NOMO-1 treated with dmso at 0.1 percent for 144 hours (cell line): ENCODE measurements at regions not wholly inside any gene's neighbourhood (a gene's known extent, or its start where the extent isn't known, plus 50 kb on each side); places are given as distances from the start of the nearest gene placed in this dataset.

Source experiments
- DNase-seq: peaks from one replicate; lab custom pipeline; 2025; ENCODE audit not compliant: unreplicated experiment; lab: John Stamatoyannopoulos, UW

GRCh38 chr18:44518666-44519065 lies 162.0 kb upstream of the SETBP1 start:
- no peak for DNase-seq

- DNase-seq: no peak
These were observed 159.6 kb upstream of the SETBP1 start for GRCh38 chr18:44520981-44521667.

GRCh38 chr18:44521668-44522022 lies 159.0 kb upstream of the SETBP1 start:
- no peak for DNase-seq

GRCh38 chr18:44526705-44527415 lies 153.8 kb upstream of the SETBP1 start:
- no peak for DNase-seq

- no peak for DNase-seq
These were observed 147.6 kb upstream of the SETBP1 start for GRCh38 chr18:44533071-44533470.

- DNase-seq: no peak
These were observed 144.6 kb upstream of the SETBP1 start for GRCh38 chr18:44536046-44536445.

GRCh38 chr18:44536619-44537018 lies 144.1 kb upstream of the SETBP1 start:
- DNase-seq: no peak

GRCh38 chr18:44537526-44537925 lies 143.2 kb upstream of the SETBP1 start:
- DNase-seq: no peak

GRCh38 chr18:44539926-44540325 lies 140.8 kb upstream of the SETBP1 start:
- no peak for DNase-seq

- no peak for DNase-seq
These were observed 139.5 kb upstream of the SETBP1 start for GRCh38 chr18:44541159-44541558.

GRCh38 chr18:44541781-44542180 lies 138.9 kb upstream of the SETBP1 start:
- DNase-seq: no peak

GRCh38 chr18:44543387-44543786 lies 137.3 kb upstream of the SETBP1 start:
- DNase-seq: no peak

- no peak for DNase-seq
These were observed 135.2 kb upstream of the SETBP1 start for GRCh38 chr18:44545359-44545985.

- DNase-seq: no peak
These were observed 133.7 kb upstream of the SETBP1 start for GRCh38 chr18:44546954-44547353.

- peak; percentile 74 for DNase-seq
These were observed 132.1 kb upstream of the SETBP1 start for GRCh38 chr18:44548291-44549221.

GRCh38 chr18:44552706-44553105 lies 128.0 kb upstream of the SETBP1 start:
- DNase-seq: no peak

GRCh38 chr18:44556296-44556695 lies 124.4 kb upstream of the SETBP1 start:
- DNase-seq: no peak

- no peak for DNase-seq
These were observed 123.0 kb upstream of the SETBP1 start for GRCh38 chr18:44557616-44558151.

GRCh38 chr18:44558767-44559166 lies 121.9 kb upstream of the SETBP1 start:
- no peak for DNase-seq

- no peak for DNase-seq
These were observed 117.7 kb upstream of the SETBP1 start for GRCh38 chr18:44562986-44563385.

- DNase-seq: no peak
These were observed 115.8 kb upstream of the SETBP1 start for GRCh38 chr18:44564922-44565321.
